Hepatocyte (in vitro differentiated cells): ENCODE measurements at regions not wholly inside any gene's neighbourhood (a gene's known extent, or its start where the extent isn't known, plus 50 kb on each side); places are given as distances from the start of the nearest gene placed in this dataset.

Experiments used
- DNase-seq: peaks from one replicate; pipeline ENCODE4 v3.0.0-alpha.2; 2016; ENCODE audit warnings: low spot score
- H2AFZ ChIP-seq: fragments of 200-600 bp; sonication (generic); 2 replicates; pipeline ENCODE4 v1.6.0; 2016; ENCODE audit warnings: antibody characterized with exemption, mild to moderate bottlenecking
- H3K27ac ChIP-seq: fragments of 200-600 bp; sonication (generic); 2 replicates; pipeline ENCODE4 v1.5.1; 2016; ENCODE audit warnings: mild to moderate bottlenecking
- H3K27me3 ChIP-seq: fragments of 200-600 bp; sonication (generic); 2 replicates; pipeline ENCODE4 v1.6.1; 2016
- H3K36me3 ChIP-seq: fragments of 200-600 bp; sonication (generic); replicated peaks from 2 replicates; pipeline ENCODE4 v1.5.1; 2016; ENCODE audit warnings: low read depth; ENCODE audit not compliant: insufficient read depth
- H3K4me1 ChIP-seq: fragments of 200-600 bp; sonication (generic); 2 replicates; pipeline ENCODE4 v1.5.1; 2016; ENCODE audit warnings: mild to moderate bottlenecking, moderate library complexity; ENCODE audit not compliant: insufficient read depth
- H3K4me2 ChIP-seq: fragments of 200-600 bp; sonication (generic); 2 replicates; pipeline ENCODE4 v1.6.0; 2016
- H3K4me3 ChIP-seq: fragments of 200-600 bp; sonication (generic); 2 replicates; pipeline ENCODE4 v1.5.1; 2016; ENCODE audit warnings: mild to moderate bottlenecking
- H3K79me2 ChIP-seq: fragments of 200-600 bp; sonication (generic); 2 replicates; pipeline ENCODE4 v1.6.0; 2017; ENCODE audit warnings: mild to moderate bottlenecking
- H3K9me2 ChIP-seq: fragments of 200-600 bp; sonication (generic); replicated peaks from 2 replicates; pipeline ENCODE4 v1.6.0; 2017; ENCODE audit warnings: mild to moderate bottlenecking; ENCODE audit not compliant: insufficient read depth
- H3K9me3 ChIP-seq: fragments of 200-600 bp; sonication (generic); 2 replicates; pipeline ENCODE4 v1.5.1; 2016; ENCODE audit warnings: low read depth, mild to moderate bottlenecking
- H4K20me1 ChIP-seq: fragments of 200-600 bp; sonication (generic); 2 replicates; pipeline ENCODE4 v1.6.0; 2016; ENCODE audit warnings: mild to moderate bottlenecking; ENCODE audit not compliant: insufficient read depth, poor library complexity, severe bottlenecking
- EZH2 ChIP-seq: fragments of 200-600 bp; sonication (generic); IDR thresholded peaks from 2 replicates; pipeline ENCODE4 v1.6.1; 2016; ENCODE audit warnings: antibody characterized with exemption, mild to moderate bottlenecking, borderline replicate concordance
- EZH2phosphoT487 ChIP-seq: fragments of 200-600 bp; sonication (generic); IDR thresholded peaks from one replicate; pipeline ENCODE4 v1.6.1; 2018; ENCODE audit warnings: antibody characterized with exemption, mild to moderate bottlenecking, low read depth, moderate library complexity; ENCODE audit not compliant: unreplicated experiment, severe bottlenecking
- WGBS: methylation state at CpG from one replicate; pipeline ENCODE4 v1.1.6; 2016; ENCODE audit warnings: low lambda C conversion rate; ENCODE audit errors: missing lambda C conversion rate; 5-methylcytosine and 5-hydroxymethylcytosine counted together
- TF ChIP-seq, protein P1 (sequence below): fragments of 200-600 bp; sonication (generic); IDR thresholded peaks from 2 replicates; pipeline ENCODE4 v1.5.1; 2016; ENCODE audit warnings: antibody characterized with exemption, mild to moderate bottlenecking; ENCODE audit not compliant: poor library complexity

DNA sequence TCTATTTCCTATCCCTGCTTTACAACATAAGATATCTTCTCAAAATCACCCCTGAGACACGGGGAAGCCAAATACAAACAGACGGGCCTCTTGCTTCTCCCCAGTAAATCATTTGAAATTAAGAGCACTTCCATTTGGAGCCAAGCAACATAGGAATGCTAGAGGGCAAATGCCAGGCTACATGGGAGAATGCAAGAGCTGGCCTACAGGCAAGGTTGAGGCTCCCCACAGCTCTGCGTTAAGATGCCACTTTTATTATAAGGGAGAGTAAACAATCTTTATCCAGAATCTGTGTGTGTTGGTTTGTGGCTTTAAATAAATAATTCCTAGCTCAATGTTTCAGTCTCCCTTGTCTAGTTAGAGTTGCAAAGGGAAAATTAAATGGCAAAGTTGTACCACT, 305.1 kb upstream of the KCNH8 start:
- no peaks in the 10 kb centered on the region for H3K9me2 ChIP-seq
- H3K27ac ChIP-seq = no peak overlapping the region
- TF ChIP-seq EZH2phosphoT487 (no peak), EZH2 (no peak)
- TF ChIP-seq, protein P1, sequence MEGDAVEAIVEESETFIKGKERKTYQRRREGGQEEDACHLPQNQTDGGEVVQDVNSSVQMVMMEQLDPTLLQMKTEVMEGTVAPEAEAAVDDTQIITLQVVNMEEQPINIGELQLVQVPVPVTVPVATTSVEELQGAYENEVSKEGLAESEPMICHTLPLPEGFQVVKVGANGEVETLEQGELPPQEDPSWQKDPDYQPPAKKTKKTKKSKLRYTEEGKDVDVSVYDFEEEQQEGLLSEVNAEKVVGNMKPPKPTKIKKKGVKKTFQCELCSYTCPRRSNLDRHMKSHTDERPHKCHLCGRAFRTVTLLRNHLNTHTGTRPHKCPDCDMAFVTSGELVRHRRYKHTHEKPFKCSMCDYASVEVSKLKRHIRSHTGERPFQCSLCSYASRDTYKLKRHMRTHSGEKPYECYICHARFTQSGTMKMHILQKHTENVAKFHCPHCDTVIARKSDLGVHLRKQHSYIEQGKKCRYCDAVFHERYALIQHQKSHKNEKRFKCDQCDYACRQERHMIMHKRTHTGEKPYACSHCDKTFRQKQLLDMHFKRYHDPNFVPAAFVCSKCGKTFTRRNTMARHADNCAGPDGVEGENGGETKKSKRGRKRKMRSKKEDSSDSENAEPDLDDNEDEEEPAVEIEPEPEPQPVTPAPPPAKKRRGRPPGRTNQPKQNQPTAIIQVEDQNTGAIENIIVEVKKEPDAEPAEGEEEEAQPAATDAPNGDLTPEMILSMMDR = no peak
- 52% methylated on average over 3 of the region's 3 CpGs for WGBS
- H3K36me3 ChIP-seq = no peaks in the 10 kb centered on the region
- H3K4me1 ChIP-seq = no peaks in the 10 kb centered on the region
- no peaks in the 10 kb centered on the region for H4K20me1 ChIP-seq
- DNase-seq = no peak
- H3K9me3 ChIP-seq = no peaks in the 10 kb centered on the region
- H3K4me3 ChIP-seq = no peak overlapping the region
- H2AFZ ChIP-seq = no peak overlapping the region
- no peak overlapping the region for H3K4me2 ChIP-seq
- no peaks in the 10 kb centered on the region for H3K27me3 ChIP-seq
- H3K79me2 ChIP-seq = no peaks in the 10 kb centered on the region

DNA sequence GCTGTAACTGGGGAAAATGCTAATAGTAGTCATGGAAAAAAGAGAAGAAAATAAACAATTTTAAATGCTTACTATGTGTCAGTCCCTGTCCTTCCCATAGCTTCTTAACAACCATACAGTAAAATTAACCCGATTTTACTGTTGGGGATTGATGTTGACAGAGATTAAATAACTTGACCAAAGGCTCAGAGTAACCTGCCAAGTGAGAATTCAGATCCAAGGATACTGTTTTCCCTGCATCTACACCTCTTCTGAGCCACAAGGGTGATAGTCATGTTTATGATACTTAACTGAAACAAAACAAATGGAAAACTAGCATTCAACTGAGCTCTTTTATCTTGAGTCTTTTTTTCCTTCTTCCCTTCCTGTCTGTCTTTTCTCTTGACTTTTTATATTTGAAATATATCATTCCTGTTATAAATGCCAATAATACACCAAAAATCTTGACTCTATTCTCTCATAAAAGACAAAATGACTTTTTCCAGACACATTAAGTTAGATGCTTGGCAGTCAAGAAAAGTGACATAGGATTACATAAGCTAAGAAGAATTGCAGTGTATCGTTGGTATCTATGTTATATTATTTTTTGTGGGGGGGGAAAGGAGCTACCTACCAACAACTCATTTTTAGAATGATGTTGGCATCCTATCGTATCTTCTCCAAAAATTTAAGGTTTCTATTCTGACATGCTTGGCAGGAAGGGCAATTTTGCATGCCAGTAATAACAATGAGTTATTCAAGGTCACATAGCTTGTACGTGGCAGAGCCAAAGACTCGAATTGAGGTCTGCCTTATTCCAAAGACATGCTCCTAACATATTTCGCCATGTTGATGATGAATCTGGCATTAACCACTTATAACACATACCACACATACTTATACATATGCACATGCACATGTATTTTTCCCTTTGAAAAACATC, 306.6 kb upstream of the KCNH8 start:
- H4K20me1 ChIP-seq = no peaks in the 10 kb centered on the region
- H3K9me2 ChIP-seq = no peaks in the 10 kb centered on the region
- H3K4me1 ChIP-seq = no peaks in the 10 kb centered on the region
- no peak overlapping the region for H3K27ac ChIP-seq
- no peak overlapping the region for H3K4me2 ChIP-seq
- 75% methylated on average over 6 of the region's 6 CpGs for WGBS
- no peaks in the 10 kb centered on the region for H3K9me3 ChIP-seq
- no peak for DNase-seq
- H3K27me3 ChIP-seq = no peaks in the 10 kb centered on the region
- TF ChIP-seq EZH2 (no peak), EZH2phosphoT487 (no peak)
- TF ChIP-seq, protein P1 = no peak
- H2AFZ ChIP-seq = no peak overlapping the region
- H3K36me3 ChIP-seq = no peaks in the 10 kb centered on the region
- H3K79me2 ChIP-seq = no peaks in the 10 kb centered on the region
- H3K4me3 ChIP-seq = no peak overlapping the region

DNA sequence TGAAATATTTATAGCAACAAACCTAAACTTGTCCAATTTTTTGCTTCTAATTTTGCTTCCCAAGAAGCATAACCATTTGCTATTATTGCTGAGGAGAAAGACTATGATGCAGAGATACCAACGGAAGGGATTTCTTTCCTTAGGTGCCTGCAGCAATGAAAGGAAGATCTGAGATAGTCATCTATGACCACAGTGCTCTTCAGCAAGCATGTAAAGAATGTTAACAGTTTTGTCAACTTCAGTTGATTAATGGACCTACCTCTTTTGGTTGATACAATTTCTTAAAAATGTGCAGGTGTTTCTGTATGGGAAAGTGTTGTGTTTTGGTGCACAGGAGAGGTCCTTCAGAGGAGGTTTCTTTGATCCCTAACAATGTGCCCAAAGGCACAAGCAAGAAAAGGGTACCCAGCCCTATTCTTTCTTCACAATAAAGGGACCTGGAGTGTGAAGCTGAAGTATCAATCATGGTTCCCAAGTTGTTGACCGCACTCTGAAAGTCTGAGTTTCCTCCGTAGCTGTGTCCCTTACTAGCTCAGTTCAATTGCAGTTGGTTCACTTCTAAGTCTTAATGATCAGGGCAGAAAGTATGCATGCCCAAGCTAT, 307.7 kb upstream of the KCNH8 start:
- H3K4me3 ChIP-seq = no peak overlapping the region
- no peak overlapping the region for H3K4me2 ChIP-seq
- WGBS = 61% methylated on average over 3 of the region's 3 CpGs
- no peaks in the 10 kb centered on the region for H3K9me2 ChIP-seq
- H4K20me1 ChIP-seq = no peaks in the 10 kb centered on the region
- DNase-seq = no peak
- no peak overlapping the region for H3K27ac ChIP-seq
- H3K36me3 ChIP-seq = no peaks in the 10 kb centered on the region
- TF ChIP-seq EZH2 (no peak), EZH2phosphoT487 (no peak)
- TF ChIP-seq, protein P1 = no peak
- H3K4me1 ChIP-seq = no peaks in the 10 kb centered on the region
- H3K79me2 ChIP-seq = no peaks in the 10 kb centered on the region
- no peaks in the 10 kb centered on the region for H3K9me3 ChIP-seq
- H2AFZ ChIP-seq = no peak overlapping the region
- H3K27me3 ChIP-seq = no peaks in the 10 kb centered on the region
